ENCODE measurements at regions not wholly inside any gene's neighbourhood (a gene's known extent, or its start where the extent isn't known, plus 50 kb on each side); places are given as distances from the start of the nearest gene placed in this dataset.
A peak's percentile ranks its signal among the peaks of the same experiment; 100 is the strongest.

- no peak for DNase-seq (ENCODE audit: low spot score)
Measured at GRCh38 chr10:113364227-113364626, 188.6 kb upstream of the HABP2 start.

- DNase-seq (ENCODE audit: low spot score), result no peak
Measured at GRCh38 chr10:113368666-113369364, 184.0 kb upstream of the HABP2 start.

GRCh38 chr10:113369365-113369694, 183.5 kb upstream of the HABP2 start:
- no peak for DNase-seq (ENCODE audit: low spot score)

GRCh38 chr10:113376428-113376827, 176.4 kb upstream of the HABP2 start:
- no peak for DNase-seq (ENCODE audit: low spot score)

GRCh38 chr10:113379091-113379490, 173.8 kb upstream of the HABP2 start:
- DNase-seq (ENCODE audit: low spot score), result no peak

GRCh38 chr10:113381416-113381815, 171.4 kb upstream of the HABP2 start:
- DNase-seq (ENCODE audit: low spot score), result no peak

- no peak for DNase-seq (ENCODE audit: low spot score)
Measured at GRCh38 chr10:113381981-113382509, 170.8 kb upstream of the HABP2 start.

GRCh38 chr10:113382691-113383090, 170.2 kb upstream of the HABP2 start:
- DNase-seq (ENCODE audit: low spot score), result no peak

- no peak for DNase-seq (ENCODE audit: low spot score)
Measured at GRCh38 chr10:113384181-113384580, 168.7 kb upstream of the HABP2 start.

- DNase-seq (ENCODE audit: low spot score), result peak; percentile 61
Measured at GRCh38 chr10:113385021-113385999, 167.5 kb upstream of the HABP2 start.

- DNase-seq (ENCODE audit: low spot score), result no peak
Measured at GRCh38 chr10:113386005-113386404, 166.8 kb upstream of the HABP2 start.

- DNase-seq (ENCODE audit: low spot score), result no peak
Measured at GRCh38 chr10:113389969-113390368, 162.9 kb upstream of the HABP2 start.

- no peak for DNase-seq (ENCODE audit: low spot score)
Measured at GRCh38 chr10:113390896-113391295, 162.0 kb upstream of the HABP2 start.

GRCh38 chr10:113397047-113397446, 155.8 kb upstream of the HABP2 start:
- DNase-seq (ENCODE audit: low spot score), result no peak

GRCh38 chr10:113399065-113399464, 153.8 kb upstream of the HABP2 start:
- DNase-seq (ENCODE audit: low spot score), result no peak

GRCh38 chr10:113402602-113403001, 150.3 kb upstream of the HABP2 start:
- DNase-seq (ENCODE audit: low spot score), result no peak

GRCh38 chr10:113407218-113407617, 145.6 kb upstream of the HABP2 start:
- DNase-seq (ENCODE audit: low spot score), result no peak

GRCh38 chr10:113409175-113409574, 143.7 kb upstream of the HABP2 start:
- DNase-seq (ENCODE audit: low spot score), result no peak

- DNase-seq (ENCODE audit: low spot score), result no peak
Measured at GRCh38 chr10:113410618-113411017, 142.2 kb upstream of the HABP2 start.

GRCh38 chr10:113411456-113411855, 141.4 kb upstream of the HABP2 start:
- no peak for DNase-seq (ENCODE audit: low spot score)

- DNase-seq (ENCODE audit: low spot score), result no peak
Measured at GRCh38 chr10:113412161-113412560, 140.7 kb upstream of the HABP2 start.

- peak; percentile 19 for DNase-seq (ENCODE audit: low spot score)
Measured at GRCh38 chr10:113414543-113414942, 138.3 kb upstream of the HABP2 start.

GRCh38 chr10:113415246-113415645, 137.6 kb upstream of the HABP2 start:
- DNase-seq (ENCODE audit: low spot score), result no peak
